GM12864 (cell line): ENCODE measurements at regions not wholly inside any gene's neighbourhood (a gene's known extent, or its start where the extent isn't known, plus 50 kb on each side); places are given as distances from the start of the nearest gene placed in this dataset.

Source experiments
- DNase-seq: peaks from one replicate; pipeline ENCODE4 v3.0.0-alpha.2; 2011; ENCODE audit warnings: low read depth
- H3K4me3 ChIP-seq: 2 replicates; pipeline ENCODE4 v1.5.1; 2011; ENCODE audit warnings: mild to moderate bottlenecking, low read depth, low read length, control low read depth
- CTCF ChIP-seq: IDR thresholded peaks from 2 replicates; pipeline ENCODE4 v1.5.1; 2011; ENCODE audit warnings: low read depth, mild to moderate bottlenecking, moderate library complexity, low read length, control low read depth, inconsistent platforms; ENCODE audit errors: missing control alignments

- H3K4me3 ChIP-seq, result no peak overlapping the region
- TF ChIP-seq CTCF, result no peak
- DNase-seq, result no peak
These were observed 1941.1 kb upstream of the C9orf72 start for GRCh38 chr9:29514336-29514735.

- no peak overlapping the region for H3K4me3 ChIP-seq
- TF ChIP-seq CTCF, result no peak
- no peak for DNase-seq
These were observed 1941.6 kb upstream of the C9orf72 start for GRCh38 chr9:29514862-29515261.

GRCh38 chr9:29548436-29548835, 1975.2 kb upstream of the C9orf72 start:
- no peak for DNase-seq
- no peak for TF ChIP-seq CTCF
- H3K4me3 ChIP-seq, result no peak overlapping the region

GRCh38 chr9:29555502-29555901, 1982.2 kb upstream of the C9orf72 start:
- no peak for DNase-seq
- no peak overlapping the region for H3K4me3 ChIP-seq
- TF ChIP-seq CTCF, result no peak

- no peak for DNase-seq
- H3K4me3 ChIP-seq, result no peak overlapping the region
- no peak for TF ChIP-seq CTCF
These were observed 1983.0 kb upstream of the C9orf72 start for GRCh38 chr9:29556317-29556716.

GRCh38 chr9:29556746-29557145, 1983.5 kb upstream of the C9orf72 start:
- TF ChIP-seq CTCF, result no peak
- no peak overlapping the region for H3K4me3 ChIP-seq
- no peak for DNase-seq

- no peak overlapping the region for H3K4me3 ChIP-seq
- TF ChIP-seq CTCF, result no peak
- DNase-seq, result no peak
These were observed 1991.3 kb upstream of the C9orf72 start for GRCh38 chr9:29564564-29564963.
